ENCODE measurements at regions not wholly inside any gene's neighbourhood (a gene's known extent, or its start where the extent isn't known, plus 50 kb on each side); places are given as distances from the start of the nearest gene placed in this dataset.

DNA sequence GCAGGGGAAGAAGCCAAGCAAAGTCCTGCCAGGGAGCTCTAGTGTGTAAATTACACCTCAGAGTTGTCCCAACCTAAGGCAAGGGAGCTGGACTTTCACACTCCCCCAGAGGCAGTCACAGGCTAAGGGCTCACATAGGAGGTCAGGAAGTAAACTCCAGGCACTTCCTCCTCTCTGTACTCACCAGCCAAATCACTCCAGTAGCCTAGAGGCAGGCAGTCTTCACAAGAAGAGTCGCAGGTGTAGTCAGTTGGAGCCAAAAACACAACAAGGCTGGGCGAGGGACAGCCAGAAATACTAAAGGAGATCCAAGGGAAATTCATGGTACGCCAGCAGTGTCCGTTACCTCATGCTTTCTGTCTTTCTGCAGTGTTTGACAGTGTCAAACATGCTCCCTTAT, 205.0 kb downstream of the C1D start:
- Histone ChIP-seq H3K4me2 (ENCODE audit: low read length) (no peak overlapping the region), H3K9ac (ENCODE audit: low read length) (no peak overlapping the region), H3K79me2 (ENCODE audit: insufficient read depth, low read length) (no peaks in the 10 kb centered on the region), H4K20me1 (ENCODE audit: insufficient read depth) (no peaks in the 10 kb centered on the region), H3K27me3 (ENCODE audit: insufficient read depth, low read length) (peaks cover 63% of the 10 kb centered on the region), H3K4me1 (ENCODE audit: control insufficient read depth in 1 of 2, insufficient read depth in 2 of 2, low read length in 2 of 2) (no peaks in the 10 kb centered on the region), H3K4me3 (replicated peaks in 1 of 2; ENCODE audit: low read depth in 1 of 2, low read length in 2 of 2) (no peak overlapping the region), H3K9me3 (ENCODE audit: control insufficient read depth in 1 of 2, insufficient read depth in 1 of 2, low read depth in 1 of 2, low read length in 2 of 2) (no peaks in the 10 kb centered on the region), H3K9me2 (ENCODE audit: insufficient read depth) (no peaks in the 10 kb centered on the region), H3K27ac (ENCODE audit: low read depth, low read length) (no peak overlapping the region), H2AFZ (ENCODE audit: low read depth, low read length, poor library complexity, severe bottlenecking) (no peak overlapping the region), H3K36me3 (ENCODE audit: control insufficient read depth in 1 of 2, insufficient read depth in 2 of 2, low read length in 2 of 2) (no peaks in the 10 kb centered on the region)
- no peak for TF ChIP-seq EGR1 (IDR thresholded peaks at IDR 0.05; ENCODE audit: low read depth)
- TF ChIP-seq, protein P1, sequence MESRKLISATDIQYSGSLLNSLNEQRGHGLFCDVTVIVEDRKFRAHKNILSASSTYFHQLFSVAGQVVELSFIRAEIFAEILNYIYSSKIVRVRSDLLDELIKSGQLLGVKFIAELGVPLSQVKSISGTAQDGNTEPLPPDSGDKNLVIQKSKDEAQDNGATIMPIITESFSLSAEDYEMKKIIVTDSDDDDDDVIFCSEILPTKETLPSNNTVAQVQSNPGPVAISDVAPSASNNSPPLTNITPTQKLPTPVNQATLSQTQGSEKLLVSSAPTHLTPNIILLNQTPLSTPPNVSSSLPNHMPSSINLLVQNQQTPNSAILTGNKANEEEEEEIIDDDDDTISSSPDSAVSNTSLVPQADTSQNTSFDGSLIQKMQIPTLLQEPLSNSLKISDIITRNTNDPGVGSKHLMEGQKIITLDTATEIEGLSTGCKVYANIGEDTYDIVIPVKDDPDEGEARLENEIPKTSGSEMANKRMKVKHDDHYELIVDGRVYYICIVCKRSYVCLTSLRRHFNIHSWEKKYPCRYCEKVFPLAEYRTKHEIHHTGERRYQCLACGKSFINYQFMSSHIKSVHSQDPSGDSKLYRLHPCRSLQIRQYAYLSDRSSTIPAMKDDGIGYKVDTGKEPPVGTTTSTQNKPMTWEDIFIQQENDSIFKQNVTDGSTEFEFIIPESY (IDR thresholded peaks at IDR 0.05; ENCODE audit: extremely low read depth, insufficient replicate concordance, low read length), result no peak
- TF ChIP-seq, protein P2, sequence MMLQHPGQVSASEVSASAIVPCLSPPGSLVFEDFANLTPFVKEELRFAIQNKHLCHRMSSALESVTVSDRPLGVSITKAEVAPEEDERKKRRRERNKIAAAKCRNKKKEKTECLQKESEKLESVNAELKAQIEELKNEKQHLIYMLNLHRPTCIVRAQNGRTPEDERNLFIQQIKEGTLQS (IDR thresholded peaks at IDR 0.05), result no peak
- TF ChIP-seq CBX3 (IDR thresholded peaks at IDR 0.05; ENCODE audit: low read depth), result no peak
- TF ChIP-seq POLR2AphosphoS5 (IDR thresholded peaks at IDR 0.05; ENCODE audit: low read depth, low read length), result no peak
- TF ChIP-seq ELF1 (IDR thresholded peaks at IDR 0.05; ENCODE audit: borderline replicate concordance, low read depth), result no peak
- TF ChIP-seq SP1 (IDR thresholded peaks at IDR 0.05; ENCODE audit: low read depth), result no peak
- no peak for TF ChIP-seq ZNF274 (IDR thresholded peaks at IDR 0.05; ENCODE audit: low read depth, low read length)
- TF ChIP-seq CTCF (IDR thresholded peaks at IDR 0.05 in 2 of 3, conservative IDR thresholded peaks at IDR 0.05 in 1 of 3; ENCODE audit: borderline replicate concordance in 1 of 3, insufficient read depth in 1 of 3, low read depth in 2 of 3, low read length in 2 of 3), result no peak
- no peak for TF ChIP-seq EZH2phosphoT487 (IDR thresholded peaks at IDR 0.05; ENCODE audit: borderline replicate concordance)
- TF ChIP-seq TCF7L2 (IDR thresholded peaks at IDR 0.05; ENCODE audit: borderline replicate concordance, extremely low read depth, insufficient read depth, insufficient read length), result no peak
- TF ChIP-seq SIN3A (IDR thresholded peaks at IDR 0.05; ENCODE audit: low read depth), result no peak
- no peak for TF ChIP-seq RAD21 (IDR thresholded peaks at IDR 0.05; ENCODE audit: low read depth)
- no peak for TF ChIP-seq FOSL1 (IDR thresholded peaks at IDR 0.05; ENCODE audit: low read depth)
- TF ChIP-seq POLR2A (IDR thresholded peaks at IDR 0.05; ENCODE audit: borderline replicate concordance, extremely low read depth, insufficient read depth, insufficient read length), result no peak
- TF ChIP-seq CEBPB (IDR thresholded peaks at IDR 0.05; ENCODE audit: low read depth), result no peak
- TF ChIP-seq, protein P3, sequence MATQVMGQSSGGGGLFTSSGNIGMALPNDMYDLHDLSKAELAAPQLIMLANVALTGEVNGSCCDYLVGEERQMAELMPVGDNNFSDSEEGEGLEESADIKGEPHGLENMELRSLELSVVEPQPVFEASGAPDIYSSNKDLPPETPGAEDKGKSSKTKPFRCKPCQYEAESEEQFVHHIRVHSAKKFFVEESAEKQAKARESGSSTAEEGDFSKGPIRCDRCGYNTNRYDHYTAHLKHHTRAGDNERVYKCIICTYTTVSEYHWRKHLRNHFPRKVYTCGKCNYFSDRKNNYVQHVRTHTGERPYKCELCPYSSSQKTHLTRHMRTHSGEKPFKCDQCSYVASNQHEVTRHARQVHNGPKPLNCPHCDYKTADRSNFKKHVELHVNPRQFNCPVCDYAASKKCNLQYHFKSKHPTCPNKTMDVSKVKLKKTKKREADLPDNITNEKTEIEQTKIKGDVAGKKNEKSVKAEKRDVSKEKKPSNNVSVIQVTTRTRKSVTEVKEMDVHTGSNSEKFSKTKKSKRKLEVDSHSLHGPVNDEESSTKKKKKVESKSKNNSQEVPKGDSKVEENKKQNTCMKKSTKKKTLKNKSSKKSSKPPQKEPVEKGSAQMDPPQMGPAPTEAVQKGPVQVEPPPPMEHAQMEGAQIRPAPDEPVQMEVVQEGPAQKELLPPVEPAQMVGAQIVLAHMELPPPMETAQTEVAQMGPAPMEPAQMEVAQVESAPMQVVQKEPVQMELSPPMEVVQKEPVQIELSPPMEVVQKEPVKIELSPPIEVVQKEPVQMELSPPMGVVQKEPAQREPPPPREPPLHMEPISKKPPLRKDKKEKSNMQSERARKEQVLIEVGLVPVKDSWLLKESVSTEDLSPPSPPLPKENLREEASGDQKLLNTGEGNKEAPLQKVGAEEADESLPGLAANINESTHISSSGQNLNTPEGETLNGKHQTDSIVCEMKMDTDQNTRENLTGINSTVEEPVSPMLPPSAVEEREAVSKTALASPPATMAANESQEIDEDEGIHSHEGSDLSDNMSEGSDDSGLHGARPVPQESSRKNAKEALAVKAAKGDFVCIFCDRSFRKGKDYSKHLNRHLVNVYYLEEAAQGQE (IDR thresholded peaks at IDR 0.05; ENCODE audit: low read depth), result no peak
- ATAC-seq (no peak), DNase-seq (ENCODE audit: low read depth, low spot score) (no peak)
- ChIA-PET CTCF (no interaction called here), POLR2A (no interaction called here), RAD21 (ENCODE audit: low non-redundant PET in 1 of 2, low total read pairs in 2 of 2, uncharacterized antibody in 2 of 2, unreplicated experiment in 2 of 2) (no interaction called here)
- BruUV-seq (replicated peaks), result no TSS peak
- intact Hi-C loops (cut with micrococcal nuclease), result no loop called here

All from HCT116 (cell line).